HG02763 (cell line): ENCODE measurements at regions not wholly inside any gene's neighbourhood (a gene's known extent, or its start where the extent isn't known, plus 50 kb on each side); places are given as distances from the start of the nearest gene placed in this dataset.

Experiments used
- ATAC-seq: cut with Tn5 transposase; IDR thresholded peaks from one replicate; pipeline ENCODE4 v1.9.1; 2021; ENCODE audit warnings: mild to moderate bottlenecking, moderate library complexity; ENCODE audit not compliant: unreplicated experiment

GRCh38 chr5:39586185-39586584, 161.4 kb upstream of the DAB2 start:
- no peak for ATAC-seq

- ATAC-seq = no peak
These were observed 160.1 kb upstream of the DAB2 start for GRCh38 chr5:39584927-39585326.

- ATAC-seq = no peak
These were observed 156.1 kb upstream of the DAB2 start for GRCh38 chr5:39580702-39581453.

GRCh38 chr5:39579750-39580149, 155.0 kb upstream of the DAB2 start:
- no peak for ATAC-seq

GRCh38 chr5:39578887-39579497, 154.2 kb upstream of the DAB2 start:
- no peak for ATAC-seq

- no peak for ATAC-seq
These were observed 152.7 kb upstream of the DAB2 start for GRCh38 chr5:39577529-39577928.

GRCh38 chr5:39570403-39571027, 145.7 kb upstream of the DAB2 start:
- ATAC-seq = no peak

GRCh38 chr5:39569857-39570256, 145.1 kb upstream of the DAB2 start:
- ATAC-seq = no peak

GRCh38 chr5:39566891-39567290, 142.1 kb upstream of the DAB2 start:
- no peak for ATAC-seq

- ATAC-seq = no peak
These were observed 141.2 kb upstream of the DAB2 start for GRCh38 chr5:39566029-39566428.

- no peak for ATAC-seq
These were observed 136.6 kb upstream of the DAB2 start for GRCh38 chr5:39561421-39561820.

GRCh38 chr5:39560726-39561125, 135.9 kb upstream of the DAB2 start:
- ATAC-seq = no peak

GRCh38 chr5:39559923-39560322, 135.1 kb upstream of the DAB2 start:
- ATAC-seq = no peak

- no peak for ATAC-seq
These were observed 133.8 kb upstream of the DAB2 start for GRCh38 chr5:39558541-39558940.

GRCh38 chr5:39555788-39556187, 131.0 kb upstream of the DAB2 start:
- no peak for ATAC-seq

GRCh38 chr5:39547553-39548154, 122.9 kb upstream of the DAB2 start:
- no peak for ATAC-seq

- ATAC-seq = no peak
These were observed 120.2 kb upstream of the DAB2 start for GRCh38 chr5:39544941-39545340.

GRCh38 chr5:39543335-39543734, 118.6 kb upstream of the DAB2 start:
- no peak for ATAC-seq

- ATAC-seq = no peak
These were observed 117.9 kb upstream of the DAB2 start for GRCh38 chr5:39542511-39543285.

- no peak for ATAC-seq
These were observed 117.1 kb upstream of the DAB2 start for GRCh38 chr5:39541920-39542319.

- no peak for ATAC-seq
These were observed 114.7 kb upstream of the DAB2 start for GRCh38 chr5:39539470-39539869.
